Activated naive CD8-positive, alpha-beta T cell treated with anti-CD3 and anti-CD28 coated beads, Interleukin-2, amount 50 U/mL, for 16 hours (primary cell): ENCODE measurements at regions not wholly inside any gene's neighbourhood (a gene's known extent, or its start where the extent isn't known, plus 50 kb on each side); places are given as distances from the start of the nearest gene placed in this dataset.

Experiments used
- DNase-seq: peaks from one replicate; pipeline ENCODE4 v3.0.0-alpha.2; 2020; ENCODE audit warnings: low read depth, low spot score

- no peak for DNase-seq
Observed at GRCh38 chr2:76455910-76456309, 745.2 kb upstream of the GCFC2 start.

DNA sequence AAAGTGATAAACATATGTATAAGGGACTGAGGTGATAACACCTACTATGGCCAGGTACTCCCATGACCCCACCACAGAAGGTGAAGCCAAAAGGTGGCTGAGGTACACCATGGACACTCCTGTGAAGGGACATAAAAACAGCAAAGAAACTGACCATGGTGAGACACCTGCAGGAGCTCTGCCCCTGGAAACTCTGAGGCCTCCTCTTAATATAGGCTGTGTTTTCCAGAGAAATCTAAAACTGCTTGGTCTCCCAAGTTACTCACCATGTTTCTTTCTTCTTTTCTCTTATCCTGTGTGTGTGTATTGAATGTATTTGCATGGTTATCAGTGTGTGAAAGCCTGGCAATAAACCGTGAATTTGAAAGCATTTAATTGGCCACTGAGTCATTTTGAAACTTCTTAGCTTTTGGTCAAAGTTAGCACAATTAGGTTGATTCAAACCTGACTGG lies 739.3 kb upstream of the GCFC2 start:
- DNase-seq, result no peak

DNA sequence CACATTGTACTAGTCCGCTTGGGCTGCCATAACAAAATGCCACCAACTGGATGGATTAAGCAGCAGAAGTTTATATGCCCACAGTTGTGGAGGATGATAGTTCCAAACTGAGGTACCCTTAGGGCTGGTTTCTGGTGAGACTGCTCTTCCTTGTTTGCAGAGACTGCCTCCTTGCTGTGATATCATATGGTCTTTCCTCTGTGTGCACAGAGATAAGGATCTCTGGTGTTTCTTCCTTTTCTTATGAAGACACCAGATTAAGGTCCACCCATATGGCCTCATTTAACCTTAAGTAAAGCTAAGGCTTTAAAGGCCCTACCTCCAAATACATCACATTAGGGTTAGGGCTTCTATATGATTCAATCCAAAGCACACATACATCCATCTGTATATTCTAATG lies 738.2 kb upstream of the GCFC2 start:
- DNase-seq, result no peak

GRCh38 chr2:76447294-76447693 lies 736.6 kb upstream of the GCFC2 start:
- DNase-seq, result no peak

DNA sequence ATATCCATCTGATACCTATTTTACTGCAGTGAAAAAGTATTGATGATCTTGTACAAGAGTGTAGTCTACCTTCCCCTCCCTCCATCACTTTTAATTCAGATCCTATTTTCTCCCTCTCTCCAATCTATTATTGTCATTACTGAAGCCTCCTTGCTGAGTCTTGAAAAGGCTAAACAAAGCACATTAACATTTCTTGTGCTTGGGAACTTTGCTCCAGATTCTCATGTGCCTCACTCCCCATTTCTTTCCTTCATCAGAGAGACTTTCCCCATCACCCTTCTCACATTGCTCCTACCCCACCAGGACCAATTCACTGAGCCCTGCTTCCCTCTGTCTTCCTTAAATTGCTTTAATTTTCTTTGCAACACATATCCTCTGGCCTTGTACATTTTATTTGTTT lies 736.2 kb upstream of the GCFC2 start:
- DNase-seq, result no peak

GRCh38 chr2:76445880-76446279 lies 735.2 kb upstream of the GCFC2 start:
- no peak for DNase-seq

GRCh38 chr2:76444732-76445131 lies 734.0 kb upstream of the GCFC2 start:
- DNase-seq, result no peak

DNA sequence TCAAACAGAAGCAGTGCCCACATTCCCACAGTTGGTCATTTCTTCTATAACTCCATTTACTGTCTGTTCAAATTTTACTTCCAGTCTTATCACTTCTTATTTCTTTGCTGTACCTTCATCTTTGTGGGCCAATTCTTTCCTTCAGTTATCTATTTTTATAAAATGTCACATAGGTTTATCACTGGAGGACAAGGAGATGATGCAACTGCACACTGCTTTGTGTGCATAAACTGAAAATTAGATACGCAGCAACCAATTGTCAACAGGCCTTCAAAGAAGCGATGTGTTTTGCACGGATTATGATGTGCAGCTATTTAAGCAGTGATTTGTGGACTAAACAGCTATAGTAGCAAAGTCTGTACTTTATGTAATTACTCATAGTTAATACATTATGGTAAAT lies 726.8 kb upstream of the GCFC2 start:
- no peak for DNase-seq

DNA sequence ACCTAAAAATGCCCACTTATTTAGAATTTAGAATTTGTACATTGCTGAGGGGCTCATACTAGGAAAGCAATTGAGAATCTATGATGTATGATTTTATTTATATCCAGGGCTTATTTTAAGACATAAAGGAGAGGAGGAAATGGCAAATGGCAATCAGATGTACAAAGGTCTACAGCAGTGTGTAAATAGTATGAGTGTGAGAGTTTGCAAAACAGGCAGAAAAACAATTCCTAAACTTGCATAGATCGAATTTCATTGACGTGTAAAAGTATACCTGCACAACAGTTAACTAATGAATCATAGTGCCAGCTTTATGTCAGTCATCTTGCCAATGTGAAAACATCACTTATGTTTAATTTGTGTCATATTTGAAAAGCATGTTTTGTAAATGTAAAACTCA lies 718.7 kb upstream of the GCFC2 start:
- no peak for DNase-seq

DNA sequence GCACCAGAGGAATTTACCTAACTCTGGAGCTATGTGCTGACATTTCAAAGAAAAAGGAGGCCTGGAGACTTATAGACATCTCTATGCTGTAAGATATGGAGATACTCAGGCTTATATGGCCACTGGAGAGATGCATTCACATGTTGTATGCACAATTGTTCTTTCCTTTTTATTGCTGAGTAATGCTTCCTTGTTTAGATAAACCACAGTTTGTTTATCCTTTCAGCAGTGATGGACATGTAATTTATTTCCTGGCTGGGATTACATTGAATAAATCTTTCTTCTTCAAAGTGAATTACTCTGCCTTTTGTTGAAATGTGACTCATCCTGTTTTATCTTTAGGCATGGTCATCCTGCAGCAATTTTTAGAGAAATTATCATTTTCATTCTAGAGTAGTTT lies 716.7 kb upstream of the GCFC2 start:
- no peak for DNase-seq

- no peak for DNase-seq
Observed at GRCh38 chr2:76415821-76416220, 705.1 kb upstream of the GCFC2 start.

- DNase-seq, result no peak
Observed at GRCh38 chr2:76413436-76413835, 702.7 kb upstream of the GCFC2 start.

DNA sequence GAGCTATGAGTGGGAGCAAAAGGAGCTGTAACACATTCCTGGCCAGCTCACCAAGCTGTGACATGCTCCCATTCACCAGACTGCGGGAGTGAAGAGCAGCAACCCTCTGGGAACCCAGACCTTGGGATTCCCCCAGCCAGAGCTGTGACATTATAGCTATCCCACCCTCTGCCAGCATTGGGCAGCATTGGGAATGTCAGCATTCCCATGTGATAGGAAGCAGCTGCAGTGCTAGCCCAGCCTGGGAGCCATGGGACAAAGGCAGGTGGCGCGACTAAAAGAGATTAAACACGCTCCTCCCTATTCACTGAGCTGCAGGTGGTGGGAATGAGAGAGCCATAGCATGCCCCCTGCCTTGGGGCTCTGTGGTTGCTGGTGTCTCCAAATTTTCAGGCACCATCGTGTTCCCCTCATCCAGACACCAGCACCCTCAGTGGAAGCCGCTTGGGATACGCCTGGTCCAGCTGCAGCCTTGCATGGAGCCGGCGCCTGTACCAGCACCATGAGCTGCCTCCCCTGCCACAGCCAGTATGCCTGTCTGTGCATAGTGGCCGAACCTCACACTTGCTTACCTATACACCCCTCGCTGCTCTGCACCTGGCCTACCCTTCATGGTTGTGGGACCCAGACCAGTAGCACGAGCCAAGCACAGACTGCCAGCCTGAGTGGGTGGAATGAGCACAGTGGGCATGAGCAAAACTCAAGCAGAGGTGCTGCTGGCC lies 695.6 kb upstream of the GCFC2 start:
- DNase-seq, result no peak

DNA sequence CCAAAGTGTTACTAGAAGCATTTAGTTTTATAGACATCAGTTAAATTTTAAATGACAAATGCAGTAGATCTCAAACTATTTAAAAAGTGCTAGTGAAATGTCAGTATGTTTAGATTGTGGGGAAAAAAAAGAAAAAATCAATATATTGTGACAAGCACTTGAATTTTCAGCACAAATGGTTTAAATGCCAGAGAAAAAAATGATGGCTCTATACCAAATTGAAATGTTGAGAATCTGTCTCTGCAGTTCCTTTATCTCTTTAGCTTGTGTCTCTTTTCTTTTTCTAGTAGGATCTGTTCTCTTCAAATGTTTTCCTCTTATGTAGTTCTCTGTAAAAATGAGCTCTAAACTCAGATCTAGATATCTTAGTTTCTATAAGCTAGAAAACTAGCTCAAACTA lies 682.6 kb upstream of the GCFC2 start:
- no peak for DNase-seq

DNA sequence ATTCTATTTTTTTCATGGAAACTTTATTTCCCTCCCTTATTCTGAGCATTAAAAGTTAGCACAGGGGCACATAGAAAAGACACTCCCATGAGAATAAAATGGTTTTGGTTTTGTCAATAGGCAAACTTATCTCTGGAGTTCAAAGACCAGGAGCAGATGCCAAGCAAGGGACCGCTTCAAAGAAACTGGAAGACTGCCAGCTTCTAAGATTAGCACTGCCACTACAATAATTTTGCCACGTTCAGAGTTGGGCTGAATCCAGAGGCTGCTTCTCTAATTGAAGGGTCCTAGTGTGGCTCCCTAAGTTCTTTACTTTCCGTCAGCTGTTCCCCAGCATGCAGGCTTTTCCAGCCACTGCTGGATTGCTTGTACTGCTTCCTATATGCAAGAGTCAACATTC lies 681.0 kb upstream of the GCFC2 start:
- no peak for DNase-seq

DNA sequence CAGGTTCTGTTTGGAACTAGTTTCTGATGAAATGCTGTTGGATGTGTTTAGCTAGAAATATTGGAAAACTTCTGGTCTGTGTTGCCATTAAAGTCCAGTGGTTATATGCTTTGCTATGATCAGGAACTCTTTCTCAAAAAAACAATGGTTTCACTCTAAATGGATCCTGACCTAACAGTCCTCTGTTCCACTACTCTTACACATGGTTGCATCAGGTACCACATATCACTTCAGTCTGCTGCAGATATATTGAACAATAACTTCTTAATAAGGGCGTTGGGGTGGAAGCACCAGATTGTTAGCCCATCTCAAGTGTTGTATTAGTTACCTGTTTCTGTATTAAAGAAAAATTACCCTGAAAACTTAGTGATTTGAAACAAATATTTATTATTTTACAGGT lies 676.6 kb upstream of the GCFC2 start:
- DNase-seq, result no peak

DNA sequence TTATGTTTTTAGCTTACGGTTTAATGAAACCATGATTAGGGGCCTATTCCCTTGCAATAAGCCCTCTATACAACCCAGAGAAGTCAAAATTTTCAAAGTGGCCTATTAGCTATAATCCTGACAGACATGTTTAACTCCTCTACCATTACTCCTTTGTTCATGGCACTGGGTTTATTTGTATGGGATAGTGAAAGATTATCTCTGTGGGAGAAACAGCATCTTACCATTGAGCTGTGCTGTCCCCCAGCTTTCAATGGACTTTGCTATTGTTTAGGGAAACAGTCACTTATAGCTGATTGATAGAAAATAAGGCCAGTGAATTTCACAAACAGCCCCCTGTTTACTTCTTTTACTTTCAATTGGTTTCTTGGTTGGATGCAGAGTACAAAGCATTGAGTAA lies 675.2 kb upstream of the GCFC2 start:
- DNase-seq, result no peak

DNA sequence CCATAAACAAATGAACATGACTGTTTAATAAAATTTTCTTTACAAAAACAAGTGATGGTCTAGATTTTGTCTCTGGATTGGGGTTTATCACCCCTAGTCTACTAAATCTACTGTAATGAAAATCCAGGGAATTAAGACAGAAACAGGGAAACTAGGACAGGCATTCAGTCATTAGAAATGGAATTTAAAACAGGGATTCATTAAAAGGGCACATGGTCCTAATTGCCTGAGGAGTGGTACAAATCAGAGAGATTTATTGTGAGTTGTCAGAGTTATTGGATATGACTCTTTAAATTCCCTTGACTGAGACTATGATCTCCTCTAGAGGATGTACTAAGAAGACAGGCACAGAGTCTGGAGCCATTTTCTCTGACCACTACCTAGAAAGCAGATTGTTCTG lies 670.9 kb upstream of the GCFC2 start:
- no peak for DNase-seq

DNA sequence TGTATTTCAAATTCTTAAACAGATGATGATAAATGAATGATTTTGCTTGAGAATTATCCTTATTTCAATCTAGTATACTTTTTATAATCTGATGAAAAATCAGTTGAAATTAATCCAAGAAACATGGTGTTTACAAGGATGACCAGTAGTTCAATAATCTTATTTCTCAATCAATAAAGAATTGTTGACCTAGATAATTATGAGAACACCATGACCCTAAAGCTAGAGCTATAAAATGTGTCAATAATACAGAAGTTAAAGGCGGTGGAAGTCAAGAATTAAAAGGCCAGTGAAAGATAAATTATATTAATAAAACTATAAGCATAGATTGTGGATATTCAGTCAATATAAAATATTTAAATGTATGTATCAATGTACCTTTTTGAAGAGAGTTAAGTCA lies 667.4 kb upstream of the GCFC2 start:
- no peak for DNase-seq

GRCh38 chr2:76341439-76341838 lies 630.7 kb upstream of the GCFC2 start:
- no peak for DNase-seq

DNA sequence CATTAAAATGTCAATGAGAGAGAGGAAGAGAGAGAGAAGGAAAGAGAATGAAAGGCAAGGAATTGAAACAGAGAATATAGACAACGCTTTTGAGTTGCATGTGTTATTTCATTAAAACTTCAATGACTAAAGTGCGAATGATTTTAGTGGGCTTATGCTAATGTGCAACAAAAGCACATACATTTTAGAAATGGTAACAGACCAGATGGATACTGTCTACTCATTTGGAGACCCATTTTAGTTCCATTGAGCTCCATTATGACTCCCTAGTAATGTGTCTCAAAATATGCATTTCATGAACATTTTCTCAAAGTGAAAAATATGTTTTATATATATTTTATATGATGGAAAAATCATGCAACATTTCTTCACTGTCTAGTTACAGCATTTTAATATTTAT lies 622.2 kb upstream of the GCFC2 start:
- no peak for DNase-seq

DNA sequence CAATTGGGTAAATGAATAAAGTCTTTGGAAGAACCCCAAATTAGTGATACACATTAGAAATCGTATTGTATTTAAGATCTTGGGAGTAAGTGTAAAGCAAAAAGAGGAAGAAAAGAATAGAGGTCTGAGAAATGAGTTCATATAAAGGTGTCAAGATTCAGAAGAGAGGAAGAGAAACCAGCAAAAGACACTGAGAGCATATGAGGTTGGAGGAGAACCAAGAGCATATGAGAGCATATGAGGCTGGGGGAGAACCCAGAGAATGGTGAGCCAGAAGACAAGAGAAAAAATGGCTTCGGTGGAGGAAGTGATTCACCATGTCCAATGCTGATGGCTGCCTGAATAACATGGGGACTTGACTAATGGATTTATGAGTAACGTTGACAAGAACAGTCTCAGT lies 620.1 kb upstream of the GCFC2 start:
- no peak for DNase-seq

- no peak for DNase-seq
Observed at GRCh38 chr2:76326636-76327035, 615.9 kb upstream of the GCFC2 start.

GRCh38 chr2:76323381-76323780 lies 612.7 kb upstream of the GCFC2 start:
- DNase-seq, result no peak
